ENCODE measurements at regions not wholly inside any gene's neighbourhood (a gene's known extent, or its start where the extent isn't known, plus 50 kb on each side); places are given as distances from the start of the nearest gene placed in this dataset.

DNA sequence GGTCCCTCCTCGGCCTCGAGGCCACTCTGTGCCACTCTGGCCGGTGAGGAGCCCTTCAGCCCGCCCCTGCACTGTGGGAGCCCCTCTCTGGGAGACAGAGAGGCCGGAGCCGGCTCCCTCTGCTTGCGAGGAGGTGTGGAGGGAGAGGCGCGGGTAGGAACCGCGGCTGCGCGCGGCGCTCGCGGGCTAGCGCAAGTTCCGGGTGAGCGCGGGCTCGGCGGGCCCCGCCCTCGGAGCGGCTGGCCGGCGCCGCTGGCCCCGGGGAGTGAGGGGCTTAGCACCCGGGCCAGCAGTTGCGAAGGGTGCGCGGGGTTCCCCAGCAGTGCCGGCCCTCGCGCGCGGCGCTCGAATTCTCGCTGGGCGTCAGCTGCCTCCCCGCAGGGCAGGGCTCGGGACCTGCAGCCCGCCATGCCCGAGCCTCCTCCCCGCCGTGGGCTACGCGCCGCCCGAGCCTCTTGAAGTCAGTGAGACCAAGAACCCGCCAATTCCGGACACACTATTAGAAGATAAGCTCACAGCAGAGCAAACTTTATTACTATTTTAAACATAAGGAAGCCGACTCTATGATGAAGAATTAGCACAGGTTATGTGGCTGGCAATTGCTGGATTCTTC lies 825.8 kb upstream of the FANCL start:
- ChIA-PET CTCF (no interaction called here), POLR2A (no interaction called here)
- no peak for DNase-seq (ENCODE audit: extremely low spot score)
- no peak for TF ChIP-seq HDGF (IDR thresholded peaks at IDR 0.05; ENCODE audit: borderline replicate concordance)
- no peak for TF ChIP-seq CTBP1 (IDR thresholded peaks at IDR 0.05; ENCODE audit: borderline replicate concordance)

DNA sequence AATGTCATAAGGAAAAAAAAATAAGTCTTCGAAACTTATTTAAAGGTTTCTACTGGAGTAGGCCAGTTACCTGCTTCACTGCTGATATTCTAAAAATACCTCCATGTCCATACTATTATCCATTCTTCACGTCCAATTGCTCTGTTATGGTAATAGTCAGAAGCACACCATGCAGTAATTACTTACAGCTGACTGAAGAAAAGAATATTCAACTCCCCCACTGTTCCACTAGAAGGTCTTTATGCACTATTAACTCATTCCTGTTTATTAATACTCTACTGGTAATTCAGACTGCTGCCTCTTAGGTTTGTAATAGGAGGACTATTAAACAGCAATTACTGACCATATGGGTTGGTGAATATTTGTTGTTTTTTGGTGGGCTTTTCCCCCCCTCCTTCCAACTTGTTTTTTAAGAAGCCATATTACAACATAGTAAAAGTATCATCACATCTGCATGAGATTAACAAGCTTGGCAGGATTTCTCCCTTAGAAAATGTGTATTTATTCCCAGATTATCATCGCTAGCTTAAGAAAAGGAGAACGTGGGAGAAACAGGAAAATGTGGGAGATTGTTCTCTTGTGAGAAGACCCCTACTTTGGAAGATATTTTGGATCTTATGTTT lies 806.4 kb upstream of the FANCL start:
- POLR2A ChIA-PET, result no interaction called here
- CTCF ChIA-PET, result no interaction called here
- DNase-seq (ENCODE audit: extremely low spot score), result no peak
- TF ChIP-seq ARNT (IDR thresholded peaks at IDR 0.05) (no peak), BHLHE40 (IDR thresholded peaks at IDR 0.05; ENCODE audit: borderline replicate concordance) (no peak), FOXK2 (IDR thresholded peaks at IDR 0.05) (no peak), L3MBTL2 (conservative IDR thresholded peaks at IDR 0.05) (no peak), TARDBP (IDR thresholded peaks at IDR 0.05) (no peak), SUZ12 (IDR thresholded peaks at IDR 0.05) (no peak)

- TF ChIP-seq BHLHE40 (IDR thresholded peaks at IDR 0.05; ENCODE audit: borderline replicate concordance) (no peak), ELF4 (IDR thresholded peaks at IDR 0.05) (no peak), SUZ12 (IDR thresholded peaks at IDR 0.05) (no peak), LEF1 (IDR thresholded peaks at IDR 0.05; ENCODE audit: borderline replicate concordance) (no peak), FOXA1 (IDR thresholded peaks at IDR 0.05) (no peak), L3MBTL2 (conservative IDR thresholded peaks at IDR 0.05) (no peak)
- ChIA-PET CTCF (no interaction called here), POLR2A (no interaction called here)
- no peak for DNase-seq (ENCODE audit: extremely low spot score)
These were observed 805.6 kb upstream of the FANCL start for GRCh38 chr2:59046401-59047372.

DNA sequence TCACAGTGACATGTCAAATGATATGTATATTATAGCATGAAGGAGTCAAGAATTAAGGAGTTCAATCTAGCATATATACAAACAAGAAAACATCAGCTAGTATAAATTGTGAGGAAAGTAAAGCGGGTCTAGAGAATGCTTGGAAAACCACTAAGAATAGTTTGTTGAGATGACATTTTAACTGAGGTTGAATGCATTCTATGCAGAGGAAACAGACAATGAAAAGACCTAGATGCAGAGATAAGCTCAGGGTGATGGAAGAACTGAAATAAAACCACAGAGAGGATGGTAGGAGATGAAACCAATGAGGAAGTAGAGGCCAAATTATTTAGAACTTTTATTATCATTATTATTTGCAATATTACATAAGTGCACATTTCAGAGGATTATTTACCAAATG lies 803.6 kb upstream of the FANCL start:
- ChIA-PET CTCF (no interaction called here), POLR2A (no interaction called here)
- TF ChIP-seq ELF4 (IDR thresholded peaks at IDR 0.05), result no peak
- no peak for TF ChIP-seq FOXM1 (IDR thresholded peaks at IDR 0.05; ENCODE audit: borderline replicate concordance)
- no peak for TF ChIP-seq L3MBTL2 (conservative IDR thresholded peaks at IDR 0.05)
- no peak for TF ChIP-seq FOXA1 (IDR thresholded peaks at IDR 0.05)
- no peak for TF ChIP-seq SUZ12 (IDR thresholded peaks at IDR 0.05)
- TF ChIP-seq BHLHE40 (IDR thresholded peaks at IDR 0.05; ENCODE audit: borderline replicate concordance), result no peak
- no peak for TF ChIP-seq HDGF (IDR thresholded peaks at IDR 0.05; ENCODE audit: borderline replicate concordance)
- no peak for TF ChIP-seq TARDBP (IDR thresholded peaks at IDR 0.05)
- TF ChIP-seq ZNF384 (IDR thresholded peaks at IDR 0.05), result no peak
- TF ChIP-seq LEF1 (IDR thresholded peaks at IDR 0.05; ENCODE audit: borderline replicate concordance), result no peak
- TF ChIP-seq PKNOX1 (IDR thresholded peaks at IDR 0.05), result no peak
- no peak for TF ChIP-seq CTBP1 (IDR thresholded peaks at IDR 0.05; ENCODE audit: borderline replicate concordance)
- no peak for TF ChIP-seq FOXK2 (IDR thresholded peaks at IDR 0.05)
- no peak for TF ChIP-seq ARNT (IDR thresholded peaks at IDR 0.05)
- TF ChIP-seq SP1 (IDR thresholded peaks at IDR 0.05), result no peak
- TF ChIP-seq NFRKB (IDR thresholded peaks at IDR 0.05), result no peak
- DNase-seq (ENCODE audit: extremely low spot score), result no peak

DNA sequence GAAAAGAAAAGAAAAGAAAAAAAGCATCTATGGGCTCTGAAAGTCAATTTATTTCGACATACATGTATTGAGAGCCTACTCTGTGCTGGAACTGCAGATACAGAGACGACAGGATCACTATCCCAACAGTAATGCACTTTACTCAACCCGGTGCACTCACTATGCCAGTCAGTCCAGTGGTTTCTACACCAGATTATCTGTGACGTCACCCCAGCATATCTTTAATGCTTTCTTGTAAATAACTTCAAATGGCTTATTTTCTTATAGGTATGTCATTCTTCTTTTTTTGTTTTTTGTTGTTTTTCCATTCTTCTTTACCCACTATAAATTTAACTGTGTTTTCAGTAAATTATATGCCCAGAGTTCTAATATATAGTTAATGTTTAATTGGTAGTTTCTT lies 800.0 kb upstream of the FANCL start:
- CTCF ChIA-PET, result no interaction called here

GRCh38 chr2:59034837-59035236 lies 793.7 kb upstream of the FANCL start:
- CTCF ChIA-PET, result interaction anchor here (1.4 kb wide), 1 partner anchor 10 kb away, joined by 5 read pairs; no protein-coding TSS in a partner anchor
- POLR2A ChIA-PET, result no interaction called here
- DNase-seq (ENCODE audit: extremely low spot score), result no peak
- TF ChIP-seq BHLHE40 (IDR thresholded peaks at IDR 0.05; ENCODE audit: borderline replicate concordance) (no peak), ZNF384 (IDR thresholded peaks at IDR 0.05) (no peak)

More for the DNA sequence above, 800.0 kb upstream of the FANCL start:
- POLR2A ChIA-PET, result no interaction called here
- TF ChIP-seq HDGF (IDR thresholded peaks at IDR 0.05; ENCODE audit: borderline replicate concordance) (no peak), L3MBTL2 (conservative IDR thresholded peaks at IDR 0.05) (no peak), PKNOX1 (IDR thresholded peaks at IDR 0.05) (no peak), ELF4 (IDR thresholded peaks at IDR 0.05) (no peak), LEF1 (IDR thresholded peaks at IDR 0.05; ENCODE audit: borderline replicate concordance) (no peak), FOXA1 (IDR thresholded peaks at IDR 0.05) (no peak)
- DNase-seq (ENCODE audit: extremely low spot score), result no peak

DNA sequence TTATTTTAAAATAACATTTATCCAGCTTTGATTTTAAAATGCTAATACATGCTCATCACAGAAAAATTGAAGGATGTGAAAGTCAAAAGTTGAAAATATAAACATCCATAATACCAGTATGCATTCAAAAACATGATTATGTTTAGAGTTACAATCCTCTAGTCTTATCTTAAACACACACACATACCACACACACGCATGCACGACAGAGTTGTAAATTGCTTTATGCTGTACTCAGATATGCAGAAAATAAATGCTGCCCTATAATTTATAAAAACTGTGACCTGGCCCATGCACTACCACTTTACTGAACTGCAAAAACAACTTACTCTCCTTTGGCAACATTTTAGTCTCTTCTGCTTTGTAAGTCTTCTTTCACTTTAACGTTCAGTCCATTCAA lies 793.0 kb upstream of the FANCL start:
- no peak for DNase-seq (ENCODE audit: extremely low spot score)
- ChIA-PET POLR2A (no interaction called here), CTCF (no interaction called here)
- TF ChIP-seq FOXM1 (IDR thresholded peaks at IDR 0.05; ENCODE audit: borderline replicate concordance), result no peak
- no peak for TF ChIP-seq FOXK2 (IDR thresholded peaks at IDR 0.05)
- no peak for TF ChIP-seq TARDBP (IDR thresholded peaks at IDR 0.05)
- TF ChIP-seq BHLHE40 (IDR thresholded peaks at IDR 0.05; ENCODE audit: borderline replicate concordance), result no peak
- no peak for TF ChIP-seq ZNF384 (IDR thresholded peaks at IDR 0.05)
- TF ChIP-seq ELF4 (IDR thresholded peaks at IDR 0.05), result no peak
- TF ChIP-seq PKNOX1 (IDR thresholded peaks at IDR 0.05), result no peak
- no peak for TF ChIP-seq NFRKB (IDR thresholded peaks at IDR 0.05)

Measured in HEK293T (cell line).